Stimulated activated memory B cell treated with anti-CD40 and anti-IgM and Interleukin-4, amounts not matched to agents 10 μg/mL and 1 μg/mL and 100 μg/mL, for 72 hours (primary cell): ENCODE measurements at regions not wholly inside any gene's neighbourhood (a gene's known extent, or its start where the extent isn't known, plus 50 kb on each side); places are given as distances from the start of the nearest gene placed in this dataset.
"Not testable (repeated sequence)": the region's sequence is repeated elsewhere in the genome, so short reads cannot be mapped to it uniquely, and the experiment has no call there.

Experiments used
- ATAC-seq: fragments of 150-1000 bp; cut with Tn5 transposase; 2 replicates; pipeline ENCODE4 v1.10.0; 2021
- H3K27ac Mint-ChIP-seq: one replicate; pipeline ENCODE4 v1.8.0; 2022; ENCODE audit warnings: mild to moderate bottlenecking, mixed read lengths
- H3K27me3 Mint-ChIP-seq: one replicate; pipeline ENCODE4 v1.8.0; 2022; ENCODE audit warnings: mixed read lengths
- H3K36me3 Mint-ChIP-seq: one replicate; pipeline ENCODE4 v1.8.0; 2022; ENCODE audit warnings: mixed read lengths
- H3K4me1 Mint-ChIP-seq: one replicate; pipeline ENCODE4 v1.8.0; 2022; ENCODE audit warnings: mixed read lengths
- H3K4me3 Mint-ChIP-seq: one replicate; pipeline ENCODE4 v1.8.0; 2022; ENCODE audit warnings: mild to moderate bottlenecking, moderate library complexity, mixed read lengths
- H3K9me3 Mint-ChIP-seq: one replicate; pipeline ENCODE4 v1.8.0; 2022; ENCODE audit warnings: mixed read lengths

GRCh38 chr7:88566162-88566729 lies 193.3 kb upstream of the ZNF804B start:
- no peaks in the 10 kb centered on the region for H3K36me3 Mint-ChIP-seq

GRCh38 chr7:88565401-88565800 lies 194.1 kb upstream of the ZNF804B start:
- Mint-ChIP-seq H3K27ac (no peak overlapping the region), H3K36me3 (no peaks in the 10 kb centered on the region), H3K9me3 (peaks cover 3% of the 10 kb centered on the region), H3K4me3 (no peak overlapping the region), H3K27me3 (no peaks in the 10 kb centered on the region), H3K4me1 (no peaks in the 10 kb centered on the region)
- no peak for ATAC-seq

More at GRCh38 chr7:88566162-88566729, 193.3 kb upstream of the ZNF804B start:
- Mint-ChIP-seq H3K4me3 (no peak overlapping the region), H3K9me3 (peaks cover 3% of the 10 kb centered on the region), H3K27me3 (no peaks in the 10 kb centered on the region), H3K4me1 (no peaks in the 10 kb centered on the region), H3K27ac (no peak overlapping the region)
- ATAC-seq: no peak

DNA sequence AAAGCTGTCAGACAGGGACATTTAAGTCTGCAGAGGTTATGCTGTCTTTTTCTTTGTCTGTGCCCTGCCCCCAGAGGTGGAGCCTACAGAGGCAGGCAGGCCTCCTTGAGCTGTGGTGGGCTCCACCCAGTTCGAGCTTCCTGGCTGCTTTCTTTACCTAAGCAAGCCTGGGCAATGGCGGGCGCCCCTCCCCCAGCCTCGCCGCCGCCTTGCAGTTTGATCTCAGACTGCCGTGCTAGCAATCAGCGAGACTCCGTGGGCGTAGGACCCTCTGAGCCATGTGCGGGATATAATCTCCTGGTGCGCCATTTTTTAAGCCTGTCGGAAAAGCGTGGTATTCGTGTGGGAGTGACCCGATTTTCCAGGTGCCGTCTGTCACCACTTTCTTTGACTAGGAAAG lies 203.1 kb upstream of the ZNF804B start:
- H3K27me3 Mint-ChIP-seq, H3K4me1 Mint-ChIP-seq, H3K36me3 Mint-ChIP-seq, H3K4me3 Mint-ChIP-seq, H3K27ac Mint-ChIP-seq, H3K9me3 Mint-ChIP-seq, ATAC-seq: not testable (repeated sequence)

GRCh38 chr7:88554847-88555246 lies 204.7 kb upstream of the ZNF804B start:
- H3K27me3 Mint-ChIP-seq, H3K36me3 Mint-ChIP-seq, H3K9me3 Mint-ChIP-seq, H3K4me1 Mint-ChIP-seq, ATAC-seq, H3K27ac Mint-ChIP-seq, H3K4me3 Mint-ChIP-seq: not testable (repeated sequence)

DNA sequence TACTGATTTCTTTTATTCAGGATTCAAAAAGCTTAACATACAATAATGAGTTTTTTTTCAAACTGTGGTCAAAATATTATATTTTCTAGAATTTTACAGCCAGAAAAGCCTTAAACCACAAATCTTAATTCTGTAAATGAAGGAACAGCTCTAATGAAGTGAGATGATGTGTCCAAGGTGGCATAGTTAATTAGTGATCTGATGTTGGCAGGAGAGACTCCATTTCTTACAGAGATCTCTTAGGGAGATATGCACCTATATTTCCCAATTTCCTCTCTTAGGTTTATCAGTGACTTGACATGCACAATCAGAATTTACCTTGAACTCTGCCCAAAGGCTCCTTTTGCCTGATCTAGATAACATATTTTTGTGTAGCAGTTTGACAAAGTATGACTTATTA lies 211.1 kb upstream of the ZNF804B start:
- peaks cover 12% of the 10 kb centered on the region for H3K9me3 Mint-ChIP-seq
- no peaks in the 10 kb centered on the region for H3K4me1 Mint-ChIP-seq
- H3K4me3 Mint-ChIP-seq: no peak overlapping the region
- no peak overlapping the region for H3K27ac Mint-ChIP-seq
- H3K36me3 Mint-ChIP-seq: no peaks in the 10 kb centered on the region
- H3K27me3 Mint-ChIP-seq: no peaks in the 10 kb centered on the region
- no peak for ATAC-seq

- H3K36me3 Mint-ChIP-seq: no peaks in the 10 kb centered on the region
- H3K27ac Mint-ChIP-seq: no peak overlapping the region
- no peaks in the 10 kb centered on the region for H3K27me3 Mint-ChIP-seq
- no peak for ATAC-seq
- H3K4me3 Mint-ChIP-seq: no peak overlapping the region
- peaks cover 12% of the 10 kb centered on the region for H3K9me3 Mint-ChIP-seq
- H3K4me1 Mint-ChIP-seq: no peaks in the 10 kb centered on the region
Measured at GRCh38 chr7:88546808-88547207, 212.7 kb upstream of the ZNF804B start.

DNA sequence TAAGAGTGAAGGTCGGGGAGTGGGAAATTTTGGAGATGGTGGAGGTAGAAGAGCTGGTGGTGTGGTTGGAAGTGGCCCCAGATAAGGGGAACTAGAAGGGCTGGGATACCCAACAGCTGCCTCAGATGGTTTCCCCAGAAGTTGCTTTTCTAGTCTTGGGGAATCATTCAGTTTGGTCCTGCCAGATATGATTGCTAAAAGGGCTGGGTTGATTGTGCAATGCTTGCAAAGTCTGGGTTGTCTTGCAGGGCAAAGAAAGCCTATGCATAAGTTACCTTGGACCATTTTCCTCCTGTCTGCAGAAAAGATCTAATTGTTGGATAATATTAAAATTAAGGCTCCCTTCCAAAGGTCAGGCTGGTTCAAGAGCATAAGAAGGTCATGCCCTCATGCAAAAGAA lies 213.8 kb upstream of the ZNF804B start:
- Mint-ChIP-seq H3K36me3 (no peaks in the 10 kb centered on the region), H3K27ac (no peak overlapping the region), H3K4me1 (no peaks in the 10 kb centered on the region), H3K27me3 (no peaks in the 10 kb centered on the region), H3K9me3 (peaks cover 12% of the 10 kb centered on the region), H3K4me3 (no peak overlapping the region)
- ATAC-seq: no peak

- H3K36me3 Mint-ChIP-seq: no peaks in the 10 kb centered on the region
- H3K4me3 Mint-ChIP-seq: no peak overlapping the region
- no peak for ATAC-seq
- no peaks in the 10 kb centered on the region for H3K27me3 Mint-ChIP-seq
- H3K4me1 Mint-ChIP-seq: no peaks in the 10 kb centered on the region
- H3K9me3 Mint-ChIP-seq: peaks cover 6% of the 10 kb centered on the region
- no peak overlapping the region for H3K27ac Mint-ChIP-seq
Measured at GRCh38 chr7:88540012-88540411, 219.5 kb upstream of the ZNF804B start.

- H3K4me3 Mint-ChIP-seq: no peak overlapping the region
- ATAC-seq: no peak
- H3K9me3 Mint-ChIP-seq: peaks cover 6% of the 10 kb centered on the region
- H3K36me3 Mint-ChIP-seq: no peaks in the 10 kb centered on the region
- no peaks in the 10 kb centered on the region for H3K4me1 Mint-ChIP-seq
- no peaks in the 10 kb centered on the region for H3K27me3 Mint-ChIP-seq
- no peak overlapping the region for H3K27ac Mint-ChIP-seq
Measured at GRCh38 chr7:88539518-88539917, 220.0 kb upstream of the ZNF804B start.

- H3K4me1 Mint-ChIP-seq: no peaks in the 10 kb centered on the region
- no peaks in the 10 kb centered on the region for H3K36me3 Mint-ChIP-seq
- H3K4me3 Mint-ChIP-seq: no peak overlapping the region
- no peaks in the 10 kb centered on the region for H3K27me3 Mint-ChIP-seq
- H3K9me3 Mint-ChIP-seq: peaks cover 3% of the 10 kb centered on the region
- no peak for ATAC-seq
- no peak overlapping the region for H3K27ac Mint-ChIP-seq
Measured at GRCh38 chr7:88523645-88524044, 217.0 kb upstream of the STEAP4 start.

DNA sequence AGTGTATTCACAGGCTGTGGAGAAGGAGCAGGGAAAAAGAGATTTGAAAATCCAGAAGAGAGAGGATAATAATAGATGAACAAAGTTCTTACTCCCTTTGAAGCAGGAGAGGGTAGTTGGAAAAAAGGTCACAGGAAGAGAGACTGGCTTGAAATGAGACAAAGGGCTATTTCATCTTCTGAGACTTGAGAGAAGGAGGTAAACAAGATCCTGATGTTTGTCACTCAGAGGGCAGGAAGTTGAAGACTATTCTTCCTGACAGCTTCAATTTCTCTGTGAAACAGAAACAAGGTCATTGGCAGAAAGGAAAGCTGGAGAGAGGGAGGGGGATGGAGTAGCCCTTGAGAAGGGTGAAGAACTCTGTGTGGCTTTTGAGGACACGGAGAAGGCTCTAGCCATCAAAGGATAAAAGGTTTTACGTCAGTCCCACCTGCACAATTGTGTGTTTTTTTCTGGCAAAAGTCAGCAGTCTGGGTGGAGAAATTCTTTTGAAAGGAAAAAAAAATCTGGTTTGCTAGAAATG lies 216.1 kb upstream of the STEAP4 start:
- H3K27me3 Mint-ChIP-seq: no peaks in the 10 kb centered on the region
- H3K4me1 Mint-ChIP-seq: no peaks in the 10 kb centered on the region
- no peaks in the 10 kb centered on the region for H3K36me3 Mint-ChIP-seq
- H3K27ac Mint-ChIP-seq: no peak overlapping the region
- ATAC-seq: no peak
- no peak overlapping the region for H3K4me3 Mint-ChIP-seq
- peaks cover 3% of the 10 kb centered on the region for H3K9me3 Mint-ChIP-seq

DNA sequence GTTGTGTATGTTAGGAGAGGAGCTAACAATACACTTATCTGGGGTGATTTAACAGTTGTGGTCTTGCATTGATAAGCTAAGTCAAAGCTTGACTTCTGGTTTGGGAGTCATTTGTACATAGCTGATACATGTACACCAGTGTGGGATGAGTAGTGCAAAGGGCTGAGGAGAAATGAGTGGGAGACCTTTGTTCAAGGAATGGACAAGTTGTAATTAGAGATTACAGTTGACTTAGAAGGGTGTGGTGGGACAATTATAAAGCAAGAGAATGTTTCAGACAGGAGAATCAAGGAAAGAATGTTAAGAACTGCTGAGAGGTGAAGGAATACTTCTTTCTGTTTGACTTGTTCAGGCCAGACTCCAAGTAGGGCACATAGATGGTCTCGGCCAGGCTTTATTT lies 209.7 kb upstream of the STEAP4 start:
- no peaks in the 10 kb centered on the region for H3K27me3 Mint-ChIP-seq
- H3K9me3 Mint-ChIP-seq: no peaks in the 10 kb centered on the region
- no peaks in the 10 kb centered on the region for H3K36me3 Mint-ChIP-seq
- H3K4me1 Mint-ChIP-seq: no peaks in the 10 kb centered on the region
- no peak for ATAC-seq
- no peak overlapping the region for H3K4me3 Mint-ChIP-seq
- no peak overlapping the region for H3K27ac Mint-ChIP-seq

DNA sequence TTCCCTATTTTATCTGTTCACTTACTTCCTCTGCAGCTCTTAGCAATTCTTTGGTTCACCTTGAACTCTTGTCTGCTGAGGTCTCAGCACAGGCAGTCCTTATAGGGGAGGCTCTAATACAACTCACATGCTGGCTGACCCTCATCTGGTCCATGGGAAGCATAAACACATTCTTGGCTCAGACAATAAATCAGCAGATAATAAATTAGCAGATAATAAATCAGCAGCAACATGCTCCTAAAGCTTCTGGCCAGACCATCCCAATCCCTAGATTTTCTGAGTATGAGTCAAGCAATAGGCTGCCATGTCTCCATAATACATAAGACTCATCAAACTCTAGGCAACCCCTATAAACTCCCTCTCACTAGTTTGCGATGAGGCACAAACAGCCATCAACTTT lies 208.6 kb upstream of the STEAP4 start:
- H3K4me3 Mint-ChIP-seq: no peak overlapping the region
- H3K27me3 Mint-ChIP-seq: no peaks in the 10 kb centered on the region
- H3K36me3 Mint-ChIP-seq: no peaks in the 10 kb centered on the region
- ATAC-seq: no peak
- no peaks in the 10 kb centered on the region for H3K4me1 Mint-ChIP-seq
- H3K27ac Mint-ChIP-seq: no peak overlapping the region
- H3K9me3 Mint-ChIP-seq: no peaks in the 10 kb centered on the region

DNA sequence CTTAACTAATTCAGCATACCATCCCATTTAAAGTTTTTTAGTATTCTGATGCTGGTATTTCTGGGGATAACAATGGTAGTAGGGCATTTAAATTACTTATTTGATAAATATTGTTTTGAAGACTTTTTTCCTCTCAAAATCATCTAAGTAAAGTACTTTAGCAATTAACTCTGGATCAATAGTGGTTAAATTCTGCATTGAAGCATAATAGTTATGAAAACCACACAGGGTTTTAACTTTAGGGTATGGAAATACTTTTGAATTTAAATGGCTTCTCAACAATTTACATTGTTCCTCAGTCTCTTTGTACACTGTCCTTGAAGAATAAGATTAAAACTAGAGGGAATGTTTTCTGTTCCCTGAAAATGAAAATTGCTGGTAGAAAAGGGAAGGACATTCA lies 202.6 kb upstream of the STEAP4 start:
- no peaks in the 10 kb centered on the region for H3K27me3 Mint-ChIP-seq
- H3K4me1 Mint-ChIP-seq: no peaks in the 10 kb centered on the region

DNA sequence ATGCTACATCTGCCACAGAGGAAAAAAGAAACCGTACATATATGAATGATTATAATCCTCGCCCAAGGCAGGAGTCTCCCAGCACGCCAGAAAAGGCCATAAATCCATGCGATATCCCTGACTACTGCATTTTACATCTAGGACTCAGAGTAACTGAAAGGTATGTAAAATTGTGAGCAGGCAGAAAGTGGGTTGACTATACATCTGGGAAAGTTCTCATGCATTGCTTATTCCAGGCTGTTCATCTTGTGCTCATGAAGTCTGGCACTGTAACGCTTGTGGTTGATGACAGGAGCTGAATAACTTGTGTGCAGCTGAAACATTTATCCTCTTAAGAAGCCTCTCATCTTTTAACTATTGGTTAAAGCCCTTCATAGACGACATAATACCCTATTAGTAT lies 193.4 kb upstream of the STEAP4 start:
- no peak for ATAC-seq
- no peaks in the 10 kb centered on the region for H3K4me1 Mint-ChIP-seq
- no peaks in the 10 kb centered on the region for H3K36me3 Mint-ChIP-seq
- H3K9me3 Mint-ChIP-seq: no peaks in the 10 kb centered on the region
- no peak overlapping the region for H3K4me3 Mint-ChIP-seq
- H3K27ac Mint-ChIP-seq: no peak overlapping the region
- H3K27me3 Mint-ChIP-seq: no peaks in the 10 kb centered on the region

More for the DNA sequence above, 202.6 kb upstream of the STEAP4 start:
- no peak overlapping the region for H3K4me3 Mint-ChIP-seq
- ATAC-seq: no peak
- H3K36me3 Mint-ChIP-seq: no peaks in the 10 kb centered on the region
- H3K9me3 Mint-ChIP-seq: no peaks in the 10 kb centered on the region
- no peak overlapping the region for H3K27ac Mint-ChIP-seq

- Mint-ChIP-seq H3K27ac (no peak overlapping the region), H3K4me1 (no peaks in the 10 kb centered on the region), H3K4me3 (no peak overlapping the region), H3K36me3 (no peaks in the 10 kb centered on the region), H3K9me3 (no peaks in the 10 kb centered on the region), H3K27me3 (no peaks in the 10 kb centered on the region)
- no peak for ATAC-seq
Measured at GRCh38 chr7:88495881-88496725, 189.4 kb upstream of the STEAP4 start.
